Skeletal muscle cell (primary cell): ENCODE measurements at regions not wholly inside any gene's neighbourhood (a gene's known extent, or its start where the extent isn't known, plus 50 kb on each side); places are given as distances from the start of the nearest gene placed in this dataset.

Experiments
- DNase-seq: peaks from one replicate; pipeline ENCODE4 v3.0.0-alpha.2; 2010; ENCODE audit warnings: low read depth
- H3K4me3 ChIP-seq: 2 replicates; pipeline ENCODE4 v1.5.1; 2011; ENCODE audit warnings: low read depth, mild to moderate bottlenecking, control low read depth, low read length, moderate library complexity

DNA sequence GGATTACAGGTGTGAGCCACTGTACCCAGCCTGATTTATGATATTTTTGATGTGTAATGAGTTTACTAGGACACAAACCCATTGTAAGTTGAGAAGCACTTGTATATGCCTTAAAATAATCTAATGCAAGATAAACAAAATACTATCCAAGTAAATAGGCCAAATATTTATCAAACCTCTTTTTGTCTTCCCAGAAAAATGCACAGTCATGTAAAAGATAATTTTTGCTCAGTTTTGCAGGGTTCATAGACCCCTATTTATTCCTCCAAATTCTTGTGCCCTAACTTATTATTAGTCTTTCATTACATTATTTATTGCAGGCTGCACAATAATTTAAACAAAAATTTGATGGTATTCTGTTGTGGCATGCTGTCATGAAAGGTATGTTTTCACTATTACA lies 1290.7 kb downstream of the STIM2 start:
- H3K4me3 ChIP-seq: no peak overlapping the region
- no peak for DNase-seq

DNA sequence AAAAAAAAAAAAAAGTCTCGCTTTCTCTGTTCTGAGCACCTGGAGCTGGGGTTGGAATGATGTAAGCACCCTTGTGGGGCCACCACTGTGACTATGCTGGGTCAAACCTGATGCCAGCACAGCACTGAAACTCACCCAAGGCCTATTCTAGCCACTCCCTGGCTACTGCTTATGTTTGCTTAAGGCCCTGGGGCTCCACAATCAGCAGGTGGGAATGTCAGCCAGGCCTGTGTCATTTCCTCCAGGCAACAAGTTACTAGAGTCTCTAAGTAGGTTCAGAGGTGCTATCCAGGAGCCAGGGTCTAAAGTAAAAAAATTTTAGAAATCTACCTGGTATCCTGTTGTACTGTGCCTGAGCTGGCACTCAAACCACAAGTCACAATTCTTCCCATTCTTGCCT lies 1306.8 kb downstream of the STIM2 start:
- no peak for DNase-seq
- H3K4me3 ChIP-seq: no peak overlapping the region

DNA sequence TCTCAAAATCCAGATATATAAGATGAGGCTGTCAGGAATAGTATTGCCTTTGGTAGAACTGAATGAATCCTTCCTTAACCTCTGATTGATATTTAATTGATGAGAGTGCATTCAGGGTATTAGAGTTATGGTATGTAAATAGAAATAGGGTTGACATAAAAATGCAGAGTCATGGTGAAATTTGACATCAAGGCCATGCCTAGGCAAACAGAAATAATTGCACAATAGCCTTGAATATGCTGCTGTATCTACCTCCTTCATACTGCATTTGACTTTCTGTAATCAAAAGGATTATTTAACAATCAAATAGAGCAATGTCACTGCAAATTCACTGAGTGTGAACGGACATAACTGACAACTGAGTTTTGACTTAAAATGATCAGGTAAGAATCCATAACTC lies 1316.3 kb downstream of the STIM2 start:
- no peak for DNase-seq
- H3K4me3 ChIP-seq: no peak overlapping the region

DNA sequence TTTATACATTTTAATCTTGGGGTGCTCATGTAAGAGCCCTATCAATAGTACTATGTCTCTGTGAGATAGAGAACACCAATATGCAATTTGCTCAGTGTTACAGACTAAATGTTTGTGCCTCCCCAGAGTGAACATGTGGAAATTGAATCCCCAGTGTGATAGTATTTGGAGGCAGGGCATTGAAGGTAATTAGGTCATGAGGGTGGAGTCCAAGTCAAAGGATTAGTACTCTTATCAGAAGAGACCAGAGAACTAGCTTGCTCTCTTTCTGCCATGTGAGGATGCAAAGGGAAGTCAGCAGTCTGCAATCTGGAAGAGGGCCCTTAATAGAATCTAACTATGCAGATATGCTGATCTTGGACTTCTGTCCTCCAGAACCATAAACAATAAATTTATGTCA lies 1317.0 kb downstream of the STIM2 start:
- no peak for DNase-seq
- H3K4me3 ChIP-seq: no peak overlapping the region

DNA sequence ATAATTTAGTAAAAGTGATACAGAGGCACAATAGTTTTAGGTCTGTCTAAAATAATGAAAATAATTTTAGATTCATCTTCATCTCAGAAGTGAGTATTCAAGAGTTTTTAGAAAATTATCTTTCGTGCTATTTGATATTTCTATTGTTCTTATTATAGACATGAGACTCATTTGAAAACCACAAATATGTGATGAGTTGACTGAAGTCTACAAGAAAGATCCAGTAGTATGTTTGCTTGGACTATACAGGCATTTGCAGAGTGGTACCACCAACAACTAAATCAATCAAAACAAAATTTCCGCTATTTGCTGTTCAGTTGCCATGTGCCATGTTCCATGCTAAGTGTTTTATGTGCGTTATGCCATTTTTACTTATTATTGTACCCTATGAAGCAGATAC lies 1318.5 kb downstream of the STIM2 start:
- no peak for DNase-seq
- H3K4me3 ChIP-seq: no peak overlapping the region

DNA sequence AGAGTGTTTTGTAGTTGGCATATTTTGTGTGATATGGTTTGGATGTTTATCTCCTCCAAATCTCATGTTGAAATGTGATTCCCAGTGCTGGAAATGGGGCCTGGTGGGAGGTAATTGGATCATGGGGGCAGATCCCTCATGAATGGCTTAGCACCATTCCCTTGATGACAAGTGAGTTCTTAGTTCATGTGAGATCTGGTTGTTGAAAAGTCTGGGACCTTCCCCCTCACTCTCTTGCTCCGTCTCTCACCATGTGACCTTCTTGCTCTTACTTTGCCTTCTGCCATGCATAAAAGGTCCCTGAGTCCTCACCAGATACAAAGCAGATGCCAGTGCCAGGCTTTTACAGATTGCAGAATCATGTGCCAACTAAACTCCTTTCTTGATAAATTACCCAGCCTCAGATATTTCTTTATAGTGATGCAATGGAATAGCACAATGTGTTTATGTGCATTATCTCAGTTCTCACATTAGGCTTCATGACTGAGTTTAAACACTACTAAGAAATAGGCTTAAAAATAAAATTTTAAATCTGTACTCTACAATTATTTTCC lies 1348.8 kb downstream of the STIM2 start:
- H3K4me3 ChIP-seq: no peak overlapping the region

DNA sequence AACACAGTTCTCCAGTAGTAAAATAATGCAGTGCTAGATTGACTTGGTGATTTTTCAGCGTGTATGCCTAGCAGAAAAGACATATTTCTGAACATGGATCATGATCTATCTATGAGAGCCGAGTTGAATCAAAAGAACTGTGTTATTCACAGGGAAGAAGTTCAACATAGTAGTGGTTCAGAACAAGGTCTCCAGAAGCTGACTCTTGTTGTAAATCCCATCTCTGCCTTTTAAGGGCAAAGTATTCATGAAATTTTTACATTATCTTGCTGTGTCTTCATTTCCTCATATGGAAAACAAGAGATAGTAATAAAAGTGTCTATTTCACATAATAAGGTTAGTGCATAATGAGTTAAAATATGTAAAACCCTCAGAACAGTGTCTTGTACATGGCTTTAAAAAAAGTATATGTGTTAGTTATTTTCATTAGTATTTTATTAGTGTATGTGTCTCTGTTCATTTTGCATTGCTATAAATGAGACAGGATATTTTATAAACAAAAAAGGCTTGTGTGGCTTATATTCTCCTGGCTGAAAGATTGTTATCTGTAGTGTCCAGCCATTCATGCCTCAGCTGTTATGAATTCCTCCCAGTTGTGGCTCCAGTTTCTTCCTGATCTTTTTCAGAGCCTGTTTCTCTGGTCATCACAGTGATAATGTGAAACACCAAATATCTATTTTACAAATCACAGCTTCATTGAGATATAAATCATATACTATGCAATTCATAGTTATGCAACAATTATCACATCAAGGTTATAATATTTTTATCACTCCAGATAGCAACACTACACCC lies 1351.2 kb downstream of the STIM2 start:
- no peak overlapping the region for H3K4me3 ChIP-seq
- no peak for DNase-seq

More for the DNA sequence above, 1348.8 kb downstream of the STIM2 start:
- DNase-seq: no peak

DNA sequence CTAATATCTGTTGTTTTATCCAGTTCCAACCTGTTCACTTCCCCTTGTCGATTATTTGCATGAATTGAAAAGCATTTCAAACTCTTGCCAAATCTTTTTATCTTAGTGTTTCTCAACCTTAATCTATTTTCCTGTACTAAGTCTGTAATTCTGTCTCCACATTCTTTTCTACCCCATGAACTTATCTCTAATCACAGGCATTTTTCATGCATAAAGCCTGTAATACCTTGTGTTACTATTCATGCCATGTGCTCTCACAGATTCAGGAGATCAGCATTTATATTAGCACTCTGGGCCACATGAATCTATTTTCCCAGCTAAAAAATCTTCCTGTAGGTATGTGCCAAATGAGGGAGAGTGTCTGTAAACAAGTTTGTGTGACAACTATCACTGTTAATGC lies 1360.9 kb downstream of the STIM2 start:
- no peak overlapping the region for H3K4me3 ChIP-seq

DNA sequence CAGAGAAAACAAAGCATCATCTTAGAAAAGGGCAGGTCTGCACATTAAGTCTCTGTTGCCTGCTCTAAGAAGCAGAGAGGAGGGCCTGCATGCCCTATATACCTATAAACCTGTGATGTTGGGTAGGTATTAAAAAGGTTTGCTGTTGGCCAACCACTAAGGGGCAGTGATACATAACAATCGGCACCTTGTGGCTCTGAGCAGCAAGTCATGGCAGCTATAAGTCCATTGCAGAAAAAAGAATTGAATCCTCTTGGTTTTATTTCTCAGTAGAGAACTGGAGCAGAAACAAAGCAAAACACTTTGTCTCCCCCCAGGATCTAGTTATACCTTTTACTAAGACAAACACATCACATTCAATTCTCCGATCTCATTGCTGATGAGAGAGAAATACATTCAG lies 1364.4 kb downstream of the STIM2 start:
- DNase-seq: peak; percentile 15
- no peak overlapping the region for H3K4me3 ChIP-seq

More for the DNA sequence above, 1360.9 kb downstream of the STIM2 start:
- no peak for DNase-seq

DNA sequence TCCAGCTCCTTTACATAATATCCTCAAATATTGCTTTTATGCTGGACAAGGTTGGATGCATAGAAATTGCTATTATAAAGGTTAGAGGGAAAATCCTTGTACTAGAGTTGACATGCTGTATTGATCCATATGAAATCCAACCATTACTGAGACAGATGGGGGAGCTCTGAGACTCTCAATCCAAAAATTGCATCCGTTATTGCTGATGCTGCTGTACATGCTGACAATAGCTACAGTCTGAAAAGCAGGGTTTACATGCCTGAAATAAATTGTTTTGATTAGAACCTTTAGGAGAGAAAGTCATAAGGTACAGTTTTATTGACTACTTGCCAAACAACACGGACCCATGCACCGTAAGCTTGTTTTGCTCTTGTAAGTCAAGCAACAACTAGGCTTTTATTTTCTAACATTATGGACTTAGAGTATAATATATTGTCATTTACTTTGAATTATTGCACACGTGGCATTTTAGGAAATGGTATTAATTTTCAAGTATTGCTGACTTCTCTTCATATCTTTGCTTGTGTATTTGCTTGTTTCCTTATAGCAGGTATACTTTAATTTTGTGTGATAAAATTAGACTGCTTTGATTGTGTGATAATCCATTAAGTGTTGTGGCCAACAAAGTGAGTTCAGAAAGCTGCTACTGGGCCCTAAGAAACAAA lies 1365.2 kb downstream of the STIM2 start:
- no peak for DNase-seq

DNA sequence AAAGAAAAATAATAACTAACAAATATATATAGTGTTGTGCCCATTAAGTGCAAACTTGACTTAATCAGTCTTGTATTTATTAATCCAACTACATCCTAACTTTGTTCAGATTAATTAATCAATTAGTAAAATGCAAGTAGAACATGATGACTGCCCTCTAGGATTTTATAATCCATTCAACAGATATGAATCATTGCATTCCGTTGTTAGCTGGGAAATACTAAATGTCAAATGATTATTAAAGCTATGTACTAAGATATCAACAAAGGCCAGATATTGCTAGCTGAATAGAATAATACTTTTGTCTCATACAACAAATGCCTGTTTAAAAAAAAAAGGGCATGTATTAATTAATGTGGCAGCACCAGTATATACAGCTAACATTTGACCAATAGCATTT lies 1366.3 kb downstream of the STIM2 start:
- DNase-seq: no peak
- no peak overlapping the region for H3K4me3 ChIP-seq

More for the DNA sequence above, 1365.2 kb downstream of the STIM2 start:
- no peak overlapping the region for H3K4me3 ChIP-seq

DNA sequence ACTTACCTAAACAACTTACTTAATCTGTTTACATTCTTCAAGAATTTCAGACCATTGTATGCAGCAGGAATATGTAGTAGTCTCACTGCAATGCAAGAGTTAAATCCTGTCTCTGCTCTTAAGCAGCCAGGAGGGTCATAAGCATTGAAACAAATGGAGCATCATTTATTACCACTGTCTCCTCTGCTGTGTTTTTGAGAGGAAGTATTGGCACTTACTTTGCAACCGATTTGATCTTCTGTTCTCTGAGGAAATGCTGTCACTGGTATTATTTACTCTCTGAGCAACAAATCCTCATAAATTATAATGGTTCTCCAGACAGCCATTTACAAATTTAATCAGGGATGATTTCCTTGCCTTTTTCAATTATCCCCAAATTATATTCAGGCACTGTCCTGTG lies 1367.1 kb downstream of the STIM2 start:
- no peak for DNase-seq
- H3K4me3 ChIP-seq: no peak overlapping the region

DNA sequence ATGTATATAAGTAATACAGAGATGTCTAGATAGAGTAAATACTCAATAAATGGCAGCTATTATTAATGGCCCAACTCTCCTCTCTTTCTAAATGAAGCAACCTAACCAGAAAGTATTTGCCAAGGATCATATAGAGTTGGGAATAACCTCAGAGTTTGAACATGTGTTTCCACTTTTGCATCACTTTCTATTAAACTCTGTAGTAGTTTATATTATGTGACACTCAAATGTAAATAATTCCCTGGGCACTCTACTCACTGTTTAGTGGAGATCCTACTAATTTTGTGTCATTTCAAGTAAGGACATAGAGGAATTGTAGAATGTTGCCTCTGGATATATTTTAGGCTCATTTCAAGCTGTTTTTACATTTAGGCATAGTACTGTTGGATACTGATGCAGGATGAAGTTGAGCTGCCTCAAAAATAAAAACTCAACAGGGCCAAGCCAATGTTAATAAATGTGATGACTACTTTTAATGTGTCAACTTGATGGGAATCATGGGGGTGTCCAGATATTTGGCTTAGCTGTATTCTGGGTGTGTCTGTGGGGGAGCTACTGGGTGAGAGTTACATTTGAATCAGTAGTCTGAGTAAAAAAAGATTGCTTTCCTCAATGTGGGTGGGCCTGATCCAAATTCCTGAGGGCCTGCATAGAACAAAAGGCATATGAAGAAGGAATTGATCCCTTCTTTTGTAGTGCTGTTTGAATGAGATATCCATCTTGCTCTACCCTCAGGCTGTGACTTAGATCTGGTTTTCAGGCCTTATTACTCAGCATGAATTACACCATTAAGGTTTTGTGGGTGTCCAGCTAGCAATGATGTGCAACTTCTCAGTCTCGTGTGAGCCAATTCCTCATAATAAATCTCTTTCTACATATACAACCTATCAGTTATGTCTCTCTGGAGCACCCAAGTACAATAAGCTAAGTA lies 1368.2 kb downstream of the STIM2 start:
- no peak overlapping the region for H3K4me3 ChIP-seq
- DNase-seq: peak; percentile 62

DNA sequence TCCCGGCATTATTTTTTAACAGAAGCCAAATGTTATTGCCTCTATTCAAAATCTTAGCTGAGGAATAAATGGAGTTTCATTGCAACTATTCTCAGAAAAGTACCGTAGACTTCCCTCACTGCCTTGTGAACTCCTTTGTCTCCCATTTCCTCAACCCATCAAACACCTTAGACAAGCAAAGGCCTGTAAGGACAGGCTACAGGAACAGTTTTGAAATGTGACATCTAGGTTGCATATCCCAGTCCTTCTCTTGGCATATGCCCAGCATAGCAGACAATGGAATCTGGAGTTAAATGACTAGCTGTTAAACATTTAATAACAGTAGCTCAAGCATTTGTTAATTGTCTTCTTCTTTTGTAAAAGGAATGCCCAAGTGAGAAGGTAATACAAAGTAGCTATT lies 1371.7 kb downstream of the STIM2 start:
- H3K4me3 ChIP-seq: no peak overlapping the region
- DNase-seq: no peak

DNA sequence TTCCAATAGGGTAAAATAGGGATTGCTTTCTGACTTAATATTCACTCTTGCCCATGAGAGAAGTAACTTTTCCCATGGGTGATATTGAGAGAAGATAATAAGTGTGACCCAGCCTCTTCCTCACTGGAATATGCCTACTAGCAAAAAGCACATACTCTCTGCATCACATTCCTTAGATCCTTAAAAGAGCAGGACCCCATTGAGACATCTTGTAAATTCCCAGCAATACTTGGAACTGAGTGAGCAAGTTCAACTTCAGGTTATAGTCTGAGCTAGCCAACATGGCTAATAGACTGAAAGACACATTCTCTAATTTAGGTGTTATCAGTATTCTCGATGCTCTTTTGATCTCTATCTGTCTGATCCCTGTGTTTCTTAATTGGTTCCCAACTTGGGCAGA lies 1372.3 kb downstream of the STIM2 start:
- DNase-seq: no peak
- no peak overlapping the region for H3K4me3 ChIP-seq

DNA sequence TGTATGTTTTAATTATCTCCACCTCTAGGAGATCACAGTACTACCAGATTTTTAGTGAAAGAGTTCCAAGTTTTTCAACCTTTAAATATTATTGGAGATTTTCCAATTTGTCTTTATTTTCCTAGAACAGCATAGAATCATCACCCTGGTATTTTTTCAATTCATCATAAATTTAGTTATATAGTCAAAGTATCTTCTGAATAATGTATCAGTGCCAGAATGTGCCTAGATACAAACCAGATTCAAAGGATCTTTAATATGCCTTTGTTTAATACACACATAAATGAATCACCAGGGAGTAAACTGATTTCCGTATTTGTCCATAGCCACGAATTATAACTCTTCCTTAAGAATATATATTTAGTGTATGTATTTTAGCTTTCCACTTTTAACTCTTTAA lies 1373.1 kb downstream of the STIM2 start:
- H3K4me3 ChIP-seq: no peak overlapping the region
- no peak for DNase-seq

DNA sequence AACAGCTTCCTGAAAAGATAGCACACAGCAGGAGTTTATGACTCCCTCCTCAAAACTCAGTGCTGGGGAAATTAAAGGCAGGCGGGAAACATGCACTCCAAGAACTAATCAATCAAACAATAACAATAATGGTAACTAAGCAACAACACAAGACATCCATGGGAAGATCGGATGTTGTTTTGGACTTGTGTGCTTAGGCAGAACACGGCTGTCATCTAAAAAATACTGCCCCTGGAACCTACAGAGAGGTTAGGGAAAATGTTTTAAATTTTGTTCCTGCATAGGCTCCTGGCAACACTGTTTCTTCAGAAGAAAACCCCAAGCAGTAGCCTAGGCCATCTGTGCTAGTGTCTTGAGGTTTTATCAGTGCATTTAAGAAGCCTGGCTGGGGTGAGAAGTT lies 1378.2 kb downstream of the STIM2 start:
- no peak overlapping the region for H3K4me3 ChIP-seq
- no peak for DNase-seq

DNA sequence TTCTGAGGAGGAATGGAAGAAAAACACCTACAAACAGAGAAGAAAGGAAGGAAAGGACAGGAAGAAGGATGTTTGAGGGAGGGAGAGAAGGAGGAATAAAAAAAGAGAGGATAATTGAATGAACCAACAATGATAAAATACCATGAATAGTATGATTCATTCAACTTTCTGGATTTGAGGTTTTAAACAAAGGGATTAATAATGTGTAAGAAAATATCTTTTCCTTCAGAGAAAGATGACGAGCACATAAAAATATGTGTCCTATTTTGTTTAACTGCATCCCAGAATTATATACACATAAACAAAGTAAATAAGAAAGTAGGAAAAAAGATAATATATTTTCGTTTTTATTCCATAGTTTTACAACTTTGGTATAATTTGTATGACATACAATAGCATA lies 1380.4 kb downstream of the STIM2 start:
- no peak for DNase-seq

DNA sequence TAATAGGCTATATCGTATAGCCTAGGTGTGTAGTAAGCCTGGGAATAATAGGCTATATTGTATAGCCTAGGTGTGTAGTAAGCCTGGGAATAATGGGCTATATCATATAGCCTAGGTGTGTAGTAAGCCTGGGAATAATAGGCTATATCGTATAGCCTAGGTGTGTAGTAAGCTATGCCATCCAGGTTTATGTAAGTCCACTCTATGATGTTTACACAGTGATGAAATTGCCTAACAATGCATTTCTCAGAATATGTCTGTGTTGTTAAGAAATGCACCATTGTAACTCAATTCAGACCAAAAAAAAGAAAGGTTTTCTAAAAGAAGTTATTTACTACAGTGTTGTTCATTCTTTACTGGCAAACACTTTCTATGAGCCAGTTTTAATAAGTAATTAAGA lies 1387.2 kb downstream of the STIM2 start:
- H3K4me3 ChIP-seq: no peak overlapping the region
- no peak for DNase-seq

More for the DNA sequence above, 1380.4 kb downstream of the STIM2 start:
- H3K4me3 ChIP-seq: no peak overlapping the region

DNA sequence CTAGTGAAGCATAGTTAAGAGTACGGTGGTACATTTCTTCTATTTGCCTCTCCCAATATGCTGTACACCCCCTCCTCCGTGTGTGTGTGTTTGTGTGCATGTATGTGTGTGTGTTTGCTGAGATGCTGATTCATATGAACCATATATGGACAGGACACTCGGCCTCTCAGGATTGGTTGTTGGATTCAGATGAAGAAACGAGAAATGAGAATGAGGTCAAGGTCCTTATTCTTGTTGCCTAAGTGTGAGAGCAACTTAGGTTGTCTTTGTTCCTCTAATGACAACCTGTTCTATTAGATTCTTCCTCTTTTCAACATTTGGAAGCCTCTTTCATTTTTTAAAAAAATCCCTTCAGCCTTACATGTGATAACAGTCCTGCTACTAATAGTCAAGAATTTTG lies 1387.6 kb downstream of the STIM2 start:
- H3K4me3 ChIP-seq: no peak overlapping the region

More for the DNA sequence above, 1387.6 kb downstream of the STIM2 start:
- DNase-seq: no peak
